H1 (cell line): ENCODE measurements at regions not wholly inside any gene's neighbourhood (a gene's known extent, or its start where the extent isn't known, plus 50 kb on each side); places are given as distances from the start of the nearest gene placed in this dataset.

Experiments used
- CTCF ChIA-PET: fragments of 300-600 bp; sonication (Branson Sonifier 250); formaldehyde crosslinking; loops from one replicate; lab custom pipeline; 2021; ENCODE audit not compliant: partially characterized antibody; lab: Charles Lee
- POLR2A ChIA-PET: fragments of 300-600 bp; sonication (Branson Sonifier 250); formaldehyde crosslinking; loops from one replicate; lab custom pipeline; 2021; ENCODE audit warnings: inconsistent platforms; ENCODE audit not compliant: partially characterized antibody; lab: Charles Lee
- DNase-seq, 2 experiments: peaks; one replicate each; pipeline versions ENCODE4 v3.0.0 to v3.0.0-alpha.2; 2010 to 2022; ENCODE audit warnings: low spot score in 2 of 2, low read depth in 1 of 2, mixed read lengths in 1 of 2
- FAIRE-seq: peaks from 2 replicates; lab custom pipeline; 2011; peaks lifted over from hg19 to GRCh38; lab: Jason Lieb, UNC
- H2AFZ ChIP-seq: 2 replicates; pipeline ENCODE4 v1.8.1; 2012; ENCODE audit warnings: low read length, inconsistent platforms
- H2AK5ac ChIP-seq: 2 replicates; pipeline ENCODE4 v1.6.1; 2013; ENCODE audit warnings: low read depth, low read length
- H2BK120ac ChIP-seq: replicated peaks from 2 replicates; pipeline ENCODE3; 2013; ENCODE audit warnings: low read depth, low read length, inconsistent platforms
- H2BK12ac ChIP-seq: 2 replicates; pipeline ENCODE4 v1.6.1; 2013; ENCODE audit warnings: low read depth, low read length
- H2BK15ac ChIP-seq: 2 replicates; pipeline ENCODE4 v1.6.1; 2013; ENCODE audit warnings: low read length
- H2BK20ac ChIP-seq: 2 replicates; pipeline ENCODE4 v1.6.1; 2013; ENCODE audit warnings: low read length
- H2BK5ac ChIP-seq: 2 replicates; pipeline ENCODE4 v1.6.1; 2013; ENCODE audit warnings: low read depth, low read length
- H3K14ac ChIP-seq: 2 replicates; pipeline ENCODE4 v1.6.1; 2013; ENCODE audit warnings: inconsistent platforms; ENCODE audit not compliant: insufficient read length
- H3K18ac ChIP-seq: 2 replicates; pipeline ENCODE4 v1.6.1; 2013; ENCODE audit warnings: low read length; ENCODE audit errors: extremely low read depth
- H3K23ac ChIP-seq: 2 replicates; pipeline ENCODE4 v1.6.1; 2013; ENCODE audit warnings: inconsistent platforms; ENCODE audit not compliant: insufficient read length
- H3K23me2 ChIP-seq: 2 replicates; pipeline ENCODE4 v1.6.1; 2013; ENCODE audit warnings: low read depth, low read length
- H3K27ac ChIP-seq: 2 replicates; pipeline ENCODE4 v1.6.1; 2011; ENCODE audit warnings: low read depth, low read length, inconsistent platforms
- H3K27me3 ChIP-seq, 4 experiments: replicated peaks in 1 of 4; 1 replicate in 1 of 4; 2 replicates in 3 of 4; pipeline versions ENCODE4 v1.6.1 to v1.8.1; 2011 to 2013; ENCODE audit warnings: low read length in 3 of 4, mild to moderate bottlenecking in 3 of 4, inconsistent platforms in 2 of 4, mixed read lengths in 2 of 4, moderate library complexity in 1 of 4; ENCODE audit not compliant: control insufficient read depth in 3 of 4, insufficient read depth in 3 of 4; ENCODE audit errors: extremely low read depth in 1 of 4
- H3K36me3 ChIP-seq, 4 experiments: 2 replicates each; pipeline versions ENCODE4 v1.6.1 to v1.8.1; 2011 to 2013; ENCODE audit warnings: mild to moderate bottlenecking in 4 of 4, low read length in 3 of 4, moderate library complexity in 2 of 4, control low read depth in 1 of 4, inconsistent platforms in 1 of 4; ENCODE audit not compliant: insufficient read depth in 4 of 4, control insufficient read depth in 2 of 4
- H3K4ac ChIP-seq: replicated peaks from 2 replicates; pipeline ENCODE3; 2013; ENCODE audit warnings: low read length, low read depth, mixed read lengths, inconsistent platforms; ENCODE audit not compliant: insufficient read length
- H3K4me1 ChIP-seq, 4 experiments: replicated peaks in 1 of 4; 1 replicate in 1 of 4; 2 replicates in 3 of 4; pipeline versions ENCODE4 v1.6.1 to v1.8.1; 2011 to 2013; ENCODE audit warnings: low read length in 3 of 4, inconsistent platforms in 2 of 4, mixed read lengths in 1 of 4; ENCODE audit not compliant: insufficient read depth in 4 of 4, control insufficient read depth in 3 of 4
- H3K4me2 ChIP-seq, 2 experiments: 2 replicates each; pipeline versions ENCODE4 v1.6.1 to v1.8.1; 2011 to 2013; ENCODE audit warnings: low read depth in 2 of 2, low read length in 2 of 2, control low read depth in 1 of 2, inconsistent platforms in 1 of 2, mild to moderate bottlenecking in 1 of 2; ENCODE audit not compliant: insufficient read depth in 1 of 2
- H3K4me3 ChIP-seq, 4 experiments: fragments of 200-600, 300-600 bp in 1 of 4; sonication (generic), shearing (Covaris generic), sonication (Bioruptor Twin) in 1 of 4; 2 replicates each; pipeline versions ENCODE4 v1.5.1 to v1.8.1; 2011 to 2016; ENCODE audit warnings: low read length in 4 of 4, low read depth in 3 of 4, control low read depth in 2 of 4, inconsistent platforms in 2 of 4, mild to moderate bottlenecking in 2 of 4, mixed read lengths in 1 of 4, moderate library complexity in 1 of 4; ENCODE audit not compliant: insufficient read depth in 2 of 4; ENCODE audit errors: extremely low read depth in 1 of 4
- H3K56ac ChIP-seq: replicated peaks from 2 replicates; pipeline ENCODE3; 2013; ENCODE audit warnings: low read depth, mild to moderate bottlenecking, mixed read lengths, low read length, inconsistent platforms; ENCODE audit not compliant: insufficient read length
- H3K79me1 ChIP-seq: 2 replicates; pipeline ENCODE4 v1.6.1; 2013; ENCODE audit warnings: low read depth, low read length, control low read depth
- H3K79me2 ChIP-seq, 2 experiments: 2 replicates each; pipeline versions ENCODE4 v1.6.1 to v1.8.1; 2012 to 2013; ENCODE audit warnings: low read length in 2 of 2, mild to moderate bottlenecking in 2 of 2, inconsistent platforms in 1 of 2; ENCODE audit not compliant: insufficient read depth in 2 of 2, control insufficient read depth in 1 of 2
- H3K9ac ChIP-seq, 4 experiments: replicated peaks in 1 of 4; 1 replicate in 1 of 4; 2 replicates in 3 of 4; pipeline versions ENCODE4 v1.6.1 to v1.8.1; 2011 to 2013; ENCODE audit warnings: low read depth in 3 of 4, low read length in 3 of 4, control low read depth in 2 of 4, mild to moderate bottlenecking in 2 of 4, moderate library complexity in 2 of 4, inconsistent platforms in 1 of 4; ENCODE audit errors: extremely low read depth in 1 of 4
- H3K9me3 ChIP-seq, 2 experiments: 2 replicates each; pipeline versions ENCODE4 v1.6.1 to v1.8.1; 2012 to 2013; ENCODE audit warnings: mild to moderate bottlenecking in 2 of 2, moderate library complexity in 2 of 2, control low read depth in 1 of 2, inconsistent platforms in 1 of 2, low read depth in 1 of 2, low read length in 1 of 2, mixed read lengths in 1 of 2; ENCODE audit not compliant: insufficient read depth in 2 of 2
- H4K20me1 ChIP-seq, 2 experiments: replicated peaks in 1 of 2; 2 replicates each; pipeline versions ENCODE3 to v1.8.1; 2011 to 2013; ENCODE audit warnings: inconsistent platforms in 2 of 2, low read length in 2 of 2, mild to moderate bottlenecking in 1 of 2; ENCODE audit not compliant: insufficient read depth in 2 of 2, control insufficient read depth in 1 of 2
- H4K5ac ChIP-seq: 2 replicates; pipeline ENCODE4 v1.6.1; 2013; ENCODE audit warnings: low read length, low read depth, mixed read lengths, inconsistent platforms; ENCODE audit not compliant: insufficient read length
- H4K8ac ChIP-seq: 2 replicates; pipeline ENCODE4 v1.8.0; 2013; ENCODE audit warnings: mild to moderate bottlenecking, moderate library complexity, low read length, inconsistent platforms; ENCODE audit not compliant: insufficient read depth; ENCODE audit errors: extremely low read depth
- H4K91ac ChIP-seq: replicated peaks from 2 replicates; pipeline ENCODE3; 2013; ENCODE audit warnings: low read length, mixed read lengths, inconsistent platforms; ENCODE audit not compliant: insufficient read length
- CHD1 ChIP-seq: IDR thresholded peaks from 2 replicates; pipeline ENCODE4 v1.6.1; 2012; ENCODE audit warnings: low read depth, low read length, improper control_type of control experiment
- JUN ChIP-seq: IDR thresholded peaks from 2 replicates; pipeline ENCODE4 v1.6.1; 2011; ENCODE audit warnings: low read depth, mild to moderate bottlenecking, improper control_type of control experiment, low read length
- JUND ChIP-seq: IDR thresholded peaks from 2 replicates; pipeline ENCODE4 v1.6.1; 2011; ENCODE audit warnings: mild to moderate bottlenecking, improper control_type of control experiment, low read length
- NANOG ChIP-seq: IDR thresholded peaks from 2 replicates; pipeline ENCODE4 v1.6.1; 2011; ENCODE audit warnings: low read length, low read depth, mild to moderate bottlenecking, inconsistent platforms; ENCODE audit not compliant: insufficient read depth, poor library complexity, severe bottlenecking
- NRF1 ChIP-seq: IDR thresholded peaks from 2 replicates; pipeline ENCODE4 v1.6.1; 2011; ENCODE audit warnings: mild to moderate bottlenecking, low read depth, low read length, improper control_type of control experiment
- RNF2 ChIP-seq: fragments of 200-900, 300-1000 bp; sonication (generic); IDR thresholded peaks from 2 replicates; pipeline ENCODE4 v1.7.1; 2016; ENCODE audit warnings: borderline replicate concordance, low read depth, mild to moderate bottlenecking, antibody characterized with exemption, low read length; ENCODE audit not compliant: poor library complexity, severe bottlenecking; ENCODE audit errors: missing control alignments
- SAP30 ChIP-seq: fragments of 300-600 bp; sonication (generic); IDR thresholded peaks from 2 replicates; pipeline ENCODE4 v1.7.1; 2012; ENCODE audit warnings: low read length, moderate library complexity, mild to moderate bottlenecking, inconsistent platforms; ENCODE audit not compliant: insufficient read depth, insufficient replicate concordance
- SIRT6 ChIP-seq: IDR thresholded peaks from one replicate; pipeline ENCODE4 v1.7.1; 2012; ENCODE audit warnings: low read length, inconsistent platforms
- SP1 ChIP-seq: IDR thresholded peaks from 2 replicates; pipeline ENCODE4 v1.6.1; 2011; ENCODE audit warnings: low read depth, low read length
- SUZ12 ChIP-seq: fragments of 200-600 bp; sonication (generic); IDR thresholded peaks from 2 replicates; pipeline ENCODE4 v1.6.1; 2012; ENCODE audit warnings: mild to moderate bottlenecking, inconsistent platforms, low read length, moderate library complexity, mixed read lengths
- TAF1 ChIP-seq: IDR thresholded peaks from 2 replicates; pipeline ENCODE4 v1.6.1; 2011; ENCODE audit warnings: mild to moderate bottlenecking, low read depth, low read length
- TBP ChIP-seq: IDR thresholded peaks from 2 replicates; pipeline ENCODE4 v1.6.1; 2011; ENCODE audit warnings: low read depth, low read length, improper control_type of control experiment
- TCF12 ChIP-seq: IDR thresholded peaks from 2 replicates; pipeline ENCODE4 v1.6.1; 2011; ENCODE audit warnings: low read depth, mild to moderate bottlenecking, low read length
- ZNF274 ChIP-seq: IDR thresholded peaks from 2 replicates; pipeline ENCODE4 v1.7.0; 2012; ENCODE audit warnings: low read length, borderline replicate concordance; ENCODE audit errors: extremely low read depth
- WGBS, 2 experiments: shearing (Covaris generic) in 1 of 2; methylation state at CpG; one replicate each; pipeline versions ENCODE4 v1.1.6 to v1.1.7; 2013 to 2015; ENCODE audit warnings: low lambda C conversion rate in 2 of 2, mixed read lengths in 2 of 2, inconsistent platforms in 1 of 2, low coverage in 1 of 2, missing lambda C conversion rate in 1 of 2; ENCODE audit not compliant: insufficient replicate concordance in 2 of 2, insufficient coverage in 1 of 2, insufficient read length in 1 of 2; ENCODE audit errors: extremely low coverage in 1 of 2, missing lambda C conversion rate in 1 of 2; 5-methylcytosine and 5-hydroxymethylcytosine counted together

DNA sequence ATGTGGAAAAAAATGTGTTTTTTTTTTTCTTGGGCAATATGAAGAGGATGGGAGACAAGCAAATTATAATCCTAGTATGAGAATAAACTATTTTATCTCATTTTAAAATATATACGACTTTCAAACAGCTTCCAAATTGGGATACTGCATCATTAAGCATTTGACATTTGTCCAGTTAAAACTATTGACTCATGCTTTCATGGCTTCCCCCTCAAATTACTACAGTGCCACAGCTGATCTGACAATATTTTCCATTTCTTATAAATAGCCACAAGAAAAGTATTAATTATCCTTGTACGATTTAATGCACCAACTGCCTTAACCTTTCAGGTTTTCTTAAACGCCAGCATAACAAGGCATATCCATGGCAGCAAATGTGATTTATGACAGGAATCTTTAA is 1134.8 kb upstream of the ZEB2 start:
- no peak overlapping the region for H2AK5ac ChIP-seq
- no peak overlapping the region for H4K5ac ChIP-seq
- no peak overlapping the region for H2BK12ac ChIP-seq
- no peak overlapping the region for H3K4me3 ChIP-seq
- H3K23me2 ChIP-seq: no peaks in the 10 kb centered on the region
- H3K4ac ChIP-seq: no peak overlapping the region
- 85% methylated on average over 3 of the region's 3 CpGs; no CpG with 5 or more reads in 1 of the 2 experiments for WGBS, 2 experiments
- POLR2A ChIA-PET: no interaction called here
- no peaks in the 10 kb centered on the region for H3K79me1 ChIP-seq
- no peaks in the 10 kb centered on the region for H4K20me1 ChIP-seq
- H2AFZ ChIP-seq: no peak overlapping the region
- H4K8ac ChIP-seq: no peak overlapping the region
- no peak overlapping the region for H2BK120ac ChIP-seq
- H3K56ac ChIP-seq: no peak overlapping the region
- CTCF ChIA-PET: interaction anchor here (1.8 kb wide), 1 partner anchor 17 kb away, joined by 5 read pairs; no protein-coding TSS in a partner anchor
- H4K91ac ChIP-seq: no peak overlapping the region
- H2BK20ac ChIP-seq: no peak overlapping the region
- no peak overlapping the region for H3K27ac ChIP-seq
- no peaks in the 10 kb centered on the region for H3K4me1 ChIP-seq
- H3K27me3 ChIP-seq: no peaks in the 10 kb centered on the region
- no peak overlapping the region for H3K9ac ChIP-seq
- no peaks in the 10 kb centered on the region for H3K9me3 ChIP-seq
- DNase-seq (no peak), FAIRE-seq (no peak)
- no peak overlapping the region for H2BK5ac ChIP-seq
- H3K23ac ChIP-seq: no peak overlapping the region
- no peak overlapping the region for H3K4me2 ChIP-seq
- no peaks in the 10 kb centered on the region for H3K79me2 ChIP-seq
- H2BK15ac ChIP-seq: no peak overlapping the region
- H3K14ac ChIP-seq: no peak overlapping the region
- no peak overlapping the region for H3K18ac ChIP-seq
- H3K36me3 ChIP-seq: no peaks in the 10 kb centered on the region
- no peak for TF ChIP-seq CHD1
- TF ChIP-seq RNF2: no peak
- TF ChIP-seq SP1: no peak
- no peak for TF ChIP-seq TCF12
- TF ChIP-seq JUND: no peak
- no peak for TF ChIP-seq ZNF274
- TF ChIP-seq NRF1: no peak
- no peak for TF ChIP-seq JUN
- no peak for TF ChIP-seq TBP
- no peak for TF ChIP-seq SUZ12
- TF ChIP-seq NANOG: no peak
- TF ChIP-seq TAF1: no peak
- no peak for TF ChIP-seq SAP30
- TF ChIP-seq SIRT6: no peak
